GM21737 (cell line): ENCODE measurements at regions not wholly inside any gene's neighbourhood (a gene's known extent, or its start where the extent isn't known, plus 50 kb on each side); places are given as distances from the start of the nearest gene placed in this dataset.
"Not testable (repeated sequence)": the region's sequence is repeated elsewhere in the genome, so short reads cannot be mapped to it uniquely, and the experiment has no call there.

ENCODE experiments used
- ATAC-seq: cut with Tn5 transposase; IDR thresholded peaks from one replicate; pipeline ENCODE4 v1.9.1; 2021; ENCODE audit warnings: mild to moderate bottlenecking, moderate library complexity; ENCODE audit not compliant: unreplicated experiment

DNA sequence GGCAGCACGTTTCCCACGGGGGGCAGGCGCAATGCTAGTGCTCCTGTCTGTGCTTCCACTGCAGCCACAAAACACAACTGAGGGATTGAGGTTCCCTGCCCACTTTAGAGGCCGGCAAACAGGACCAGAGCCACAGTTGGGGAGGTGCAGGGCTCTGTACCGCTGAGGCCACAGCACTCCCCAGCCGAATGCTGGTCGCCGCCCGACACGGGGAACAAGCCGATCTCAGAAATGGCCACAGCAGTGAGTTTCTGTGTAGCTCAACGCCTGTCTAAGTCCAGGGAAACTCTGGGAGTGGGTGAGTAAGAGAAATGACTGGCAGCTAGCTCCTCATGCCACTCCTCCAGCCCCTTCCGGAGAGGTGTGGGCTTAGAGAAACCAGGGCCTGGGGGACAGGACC is 194.0 kb upstream of the VWC2 start:
- no peak for ATAC-seq

DNA sequence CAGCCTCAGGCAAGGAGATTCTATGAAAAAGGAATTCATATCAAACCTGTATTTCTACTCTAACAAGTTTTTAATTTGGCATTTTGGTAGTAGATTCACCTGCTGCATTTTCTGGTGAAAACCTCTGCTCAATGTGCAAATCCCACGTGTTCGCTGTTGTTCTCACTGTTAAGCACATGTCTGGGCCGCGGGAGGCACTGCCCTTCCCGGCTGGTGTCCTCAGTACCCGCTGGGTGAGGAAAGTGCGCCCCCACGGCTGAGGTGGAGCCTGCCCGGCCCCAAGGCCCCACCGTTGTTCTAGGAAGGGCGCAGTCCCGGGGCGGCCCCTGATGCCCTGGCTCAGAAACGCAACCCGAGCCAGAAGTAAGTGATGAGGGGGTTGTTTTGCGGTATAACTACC is 193.4 kb upstream of the VWC2 start:
- no peak for ATAC-seq

DNA sequence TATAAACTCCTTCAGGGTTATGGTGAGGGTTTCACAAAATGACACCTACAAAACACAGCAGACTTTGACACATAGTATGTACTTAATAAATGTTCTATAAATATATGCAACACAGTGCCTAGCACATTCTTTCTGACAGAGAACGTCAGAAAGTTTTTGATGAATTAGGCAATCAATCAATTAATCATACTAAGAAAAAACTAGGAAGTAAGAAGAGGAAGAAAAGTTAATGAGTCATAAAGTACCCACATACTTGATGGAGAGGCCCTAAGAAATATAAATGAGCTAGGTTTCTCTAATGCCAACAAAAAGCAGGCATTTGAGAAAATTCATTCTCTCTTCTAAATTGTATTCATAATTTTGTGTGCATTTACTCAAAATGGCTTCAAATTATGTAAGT is 192.7 kb upstream of the VWC2 start:
- no peak for ATAC-seq

DNA sequence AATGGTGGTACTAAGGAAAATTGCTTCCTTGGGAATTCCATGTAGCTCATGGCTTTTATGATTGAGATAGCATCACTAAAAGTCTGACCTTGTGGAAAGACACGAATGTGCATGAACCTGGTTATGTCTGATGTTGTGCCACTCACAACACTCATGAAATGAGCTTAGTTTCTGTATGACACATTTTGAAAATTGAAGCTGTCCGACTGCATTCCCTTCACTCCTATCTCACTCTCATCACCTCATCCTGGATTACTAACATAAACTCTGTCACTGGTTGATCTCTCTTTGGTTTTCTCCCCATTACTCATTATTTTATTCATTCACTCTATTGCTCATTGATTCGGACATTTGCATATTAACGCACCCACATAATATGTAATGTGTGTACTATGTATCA is 190.0 kb upstream of the VWC2 start:
- ATAC-seq: no peak

DNA sequence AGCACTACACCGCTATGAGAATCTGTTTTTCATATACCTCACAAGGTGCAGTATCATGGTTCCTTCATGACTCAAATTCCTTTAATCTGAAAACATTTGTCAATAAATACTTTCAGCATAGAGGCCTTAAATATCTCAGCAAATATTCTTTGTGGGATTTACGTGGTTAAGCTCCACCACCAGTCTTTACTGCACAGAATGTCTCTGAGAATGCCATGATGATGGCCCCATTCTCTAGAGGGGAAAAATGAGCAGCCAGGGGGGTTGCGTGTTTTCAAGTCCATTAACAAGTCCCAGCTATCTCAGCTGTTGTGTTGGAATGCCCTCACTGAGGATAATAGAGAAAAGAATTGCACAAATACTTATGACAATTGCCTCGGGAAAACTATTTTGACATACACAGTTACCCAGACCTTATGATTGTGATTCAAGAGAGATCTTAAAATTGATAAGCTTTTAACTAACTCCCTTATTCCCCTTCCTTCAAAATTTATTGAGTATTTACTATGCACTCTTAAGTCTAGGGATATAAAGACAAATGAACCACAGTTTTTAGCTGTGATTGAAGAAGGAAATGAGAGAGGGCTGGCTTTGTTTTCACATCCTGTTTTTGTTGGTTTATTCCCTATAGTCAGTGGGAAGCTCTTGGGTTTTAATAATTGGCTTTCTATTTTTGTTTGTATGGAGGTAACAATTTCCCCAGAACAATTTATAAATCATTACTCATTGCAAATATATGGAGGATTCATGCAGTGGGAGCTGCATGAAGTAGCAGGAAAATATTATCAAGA is 176.5 kb upstream of the VWC2 start:
- no peak for ATAC-seq

DNA sequence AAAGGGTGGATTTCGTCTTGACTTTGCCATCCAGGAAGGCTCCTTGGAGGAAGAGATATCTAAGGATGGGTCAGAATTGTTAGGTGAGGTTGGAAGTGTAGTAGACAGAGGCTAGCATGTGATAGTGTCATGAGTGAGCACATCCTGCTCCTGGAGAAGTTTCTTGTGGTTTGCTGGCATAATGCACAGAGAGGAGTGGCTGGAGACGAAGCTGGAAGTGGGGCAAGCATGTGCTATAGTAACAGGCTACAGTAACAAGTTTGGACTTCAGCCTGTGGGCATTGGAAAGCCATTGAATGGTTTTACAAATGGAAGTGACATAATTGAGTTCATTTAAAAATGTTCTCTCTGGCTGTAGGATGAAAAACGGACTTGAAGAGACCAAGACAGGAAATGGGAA is 175.6 kb upstream of the VWC2 start:
- ATAC-seq: no peak

DNA sequence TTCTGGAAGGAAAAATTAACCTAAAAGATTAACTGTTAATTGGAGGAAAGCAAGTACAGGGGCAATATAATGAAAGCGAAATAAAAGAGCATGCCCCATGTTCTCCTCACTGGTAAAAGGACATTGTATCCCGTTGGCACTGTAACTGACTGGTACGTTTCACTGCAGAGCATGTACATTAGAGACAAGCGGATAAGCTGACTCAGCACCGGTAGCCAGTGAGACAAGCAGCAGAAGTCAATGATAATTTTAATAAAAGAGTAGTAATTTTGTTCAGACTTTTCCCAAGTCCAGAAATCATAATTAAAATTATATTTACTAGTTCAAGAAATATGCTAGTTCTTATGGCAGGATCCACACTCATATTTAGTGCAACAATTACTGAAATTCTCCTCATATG is 161.5 kb upstream of the VWC2 start:
- no peak for ATAC-seq

DNA sequence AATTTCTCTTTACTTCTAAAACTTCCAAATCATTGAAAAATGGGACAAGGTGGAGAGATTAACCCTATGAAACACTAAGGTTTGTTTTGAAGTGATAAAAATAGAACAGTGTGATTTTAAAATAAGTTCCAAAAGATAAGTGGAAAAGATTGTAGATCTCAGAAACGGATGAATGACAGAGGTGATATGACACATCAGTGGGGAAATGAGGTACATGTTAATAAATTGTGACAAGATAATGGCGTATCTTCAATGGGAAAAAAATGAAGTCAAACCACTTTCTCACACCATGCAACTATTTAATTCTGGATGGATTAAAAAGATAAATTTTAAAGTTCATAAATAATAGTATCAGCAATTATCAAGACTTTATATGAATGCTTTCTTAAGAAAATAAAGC is 159.7 kb upstream of the VWC2 start:
- ATAC-seq: no peak

DNA sequence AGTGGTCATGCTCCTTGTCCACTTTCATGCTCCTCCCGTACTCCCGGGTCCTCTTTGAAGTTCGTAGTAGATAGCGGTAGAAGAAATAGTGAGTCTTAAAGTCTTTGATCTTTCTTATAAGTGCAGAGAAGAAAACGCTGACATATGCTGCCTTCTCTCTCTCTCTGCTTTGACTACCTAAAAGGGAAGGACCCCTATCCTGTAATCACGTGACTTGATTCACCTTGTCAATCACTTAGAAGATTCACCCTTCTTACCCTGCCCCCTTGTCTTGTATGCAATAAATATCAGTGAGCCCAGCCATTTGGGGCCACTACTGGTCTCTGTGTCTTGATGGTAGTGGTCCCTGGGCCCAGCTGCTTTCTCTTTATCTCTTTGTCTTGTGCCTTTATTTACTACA is 158.5 kb upstream of the VWC2 start:
- ATAC-seq: not testable (repeated sequence)

DNA sequence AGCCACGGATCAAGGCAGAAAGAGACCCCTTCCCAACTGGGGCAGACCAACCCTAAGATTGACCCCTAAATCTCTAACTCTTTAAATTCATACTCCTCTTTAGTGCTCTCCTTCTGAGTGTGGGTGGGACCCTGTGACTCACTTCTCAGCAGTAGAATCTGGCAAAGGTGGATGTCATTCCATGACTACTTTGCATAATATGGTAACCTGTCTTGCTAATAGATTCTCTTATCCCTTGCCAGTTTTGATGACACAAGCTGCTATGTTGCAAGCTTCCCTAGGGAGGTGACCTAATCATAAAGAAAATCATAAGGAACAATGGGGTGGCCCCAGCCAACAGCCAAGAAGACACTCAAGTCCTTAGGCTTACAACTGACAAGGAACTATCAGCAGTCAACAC is 155.4 kb upstream of the VWC2 start:
- no peak for ATAC-seq

DNA sequence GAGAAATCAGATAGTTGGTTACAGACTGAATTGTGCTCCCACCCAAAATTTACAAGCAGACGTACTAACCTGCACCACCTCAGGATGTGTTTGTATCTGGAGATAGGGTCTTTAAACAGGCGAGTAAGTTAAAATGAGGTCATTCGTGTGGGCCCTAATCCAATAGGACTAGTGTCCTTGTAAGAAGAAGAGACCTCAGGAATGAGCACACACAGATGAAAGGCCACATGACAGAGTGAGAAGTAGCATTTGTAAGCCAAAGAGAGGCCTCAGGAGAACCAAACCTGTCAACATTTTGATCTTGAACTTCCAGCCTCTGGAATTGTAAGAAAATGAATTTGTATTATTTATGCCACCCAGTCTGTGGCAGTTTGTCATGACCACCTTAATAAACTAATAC is 149.5 kb upstream of the VWC2 start:
- no peak for ATAC-seq

DNA sequence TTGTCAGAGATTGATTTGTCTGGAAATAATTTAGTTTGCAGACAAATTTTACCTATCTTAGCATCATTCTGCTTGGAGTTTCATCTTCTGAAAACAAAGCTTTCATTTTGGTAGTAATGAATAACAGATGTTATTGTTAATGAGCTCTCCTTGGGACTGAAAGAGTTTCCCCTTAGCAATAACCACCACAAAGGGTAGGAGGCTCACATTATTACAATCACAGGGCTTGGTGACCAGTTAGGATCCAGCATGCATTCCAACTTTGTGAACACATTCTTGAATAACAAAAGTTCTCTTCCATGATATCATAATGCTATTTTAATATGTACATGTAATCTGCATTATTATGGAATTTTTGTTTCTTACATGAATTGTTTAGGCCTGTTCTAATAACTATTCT is 148.8 kb upstream of the VWC2 start:
- ATAC-seq: no peak

DNA sequence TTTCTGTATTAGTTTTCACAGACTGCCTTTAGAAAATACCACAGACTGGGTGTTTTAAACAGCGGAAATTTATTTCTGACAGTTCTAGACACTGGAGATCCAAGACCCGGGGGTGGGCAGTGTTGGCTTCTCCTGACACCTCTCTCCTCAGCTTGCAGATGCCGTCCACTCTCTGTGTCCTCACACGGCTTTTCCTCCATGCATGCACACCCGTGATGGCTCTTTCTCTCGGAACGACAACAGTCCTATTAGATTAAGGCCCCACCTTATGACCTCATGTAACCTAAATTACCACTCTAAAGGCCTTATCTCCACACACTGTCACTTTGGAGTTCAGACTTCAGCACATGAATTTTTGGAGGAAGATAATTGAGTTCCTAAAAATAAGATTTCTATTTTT is 142.9 kb upstream of the VWC2 start:
- ATAC-seq: no peak

DNA sequence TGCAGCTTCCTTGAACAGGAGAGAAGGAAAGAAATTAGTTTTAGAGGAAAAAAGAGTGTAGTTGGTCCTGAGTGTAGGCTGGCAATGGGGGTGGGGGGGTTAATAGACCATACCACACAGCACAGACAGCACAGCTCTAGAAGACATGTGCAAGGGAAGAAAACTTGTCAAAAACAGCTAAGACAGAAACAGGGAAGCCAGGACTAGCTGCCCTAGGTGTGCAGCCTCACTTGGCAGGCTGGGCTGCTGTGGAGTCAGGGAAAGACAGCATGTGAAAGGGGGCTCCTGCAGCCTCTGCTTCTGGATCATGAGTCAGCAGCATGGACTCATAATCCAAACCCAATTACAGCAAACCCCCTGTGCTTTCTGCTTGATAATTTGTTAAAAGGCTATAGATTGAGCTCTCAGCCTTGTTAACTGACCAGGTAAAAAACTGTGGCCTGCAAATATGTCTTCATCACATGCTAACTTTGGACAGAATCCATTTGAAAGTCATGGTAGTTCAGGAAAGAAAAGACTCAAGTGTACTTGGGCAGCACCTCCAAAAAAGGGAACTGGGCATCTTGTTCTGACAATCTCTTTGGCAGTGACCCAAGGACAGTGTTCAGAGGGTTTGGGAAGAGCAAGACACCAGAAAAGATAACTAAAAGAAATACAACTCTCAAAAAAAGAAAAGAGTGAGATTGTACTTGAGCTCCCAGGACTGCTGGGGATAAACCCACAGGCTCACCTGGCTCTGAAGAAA is 142.2 kb upstream of the VWC2 start:
- no peak for ATAC-seq

DNA sequence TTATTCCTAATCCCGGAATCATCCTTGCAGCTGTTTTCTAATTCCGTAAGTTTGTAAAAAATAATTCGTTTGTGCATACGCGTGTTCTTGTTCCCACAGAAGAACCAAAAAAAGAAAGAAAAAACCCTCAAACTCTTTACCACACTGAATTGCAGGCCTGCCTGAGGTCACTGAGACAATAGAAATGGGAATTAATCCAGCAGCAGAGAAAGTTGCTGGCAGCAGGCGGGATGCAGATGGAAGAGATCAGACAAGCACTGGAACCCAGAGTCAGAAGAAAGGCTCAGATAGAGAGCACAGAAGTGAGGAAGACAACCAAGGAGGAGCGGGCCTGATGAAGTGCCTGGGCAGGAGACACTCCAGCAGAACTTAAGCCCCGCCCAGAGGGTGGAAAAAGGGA is 141.5 kb upstream of the VWC2 start:
- no peak for ATAC-seq

DNA sequence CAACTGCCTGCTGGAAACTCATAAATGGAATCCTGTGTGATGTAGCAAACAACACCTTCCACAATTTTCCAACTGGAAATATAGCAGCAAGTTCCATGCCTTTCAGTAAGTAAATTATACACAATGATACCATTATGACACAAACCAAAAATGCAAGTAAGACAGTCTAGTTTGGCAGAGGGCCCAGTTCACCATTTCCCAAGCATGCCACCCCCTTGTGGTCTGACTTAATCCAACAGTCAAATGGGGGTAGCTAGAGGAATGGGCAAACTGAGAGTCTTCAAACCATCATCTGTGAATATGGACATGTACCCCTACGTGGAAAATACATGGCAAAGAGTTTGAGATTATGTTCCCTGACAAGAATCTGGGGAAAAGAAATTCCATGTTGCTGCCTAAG is 137.6 kb upstream of the VWC2 start:
- no peak for ATAC-seq

DNA sequence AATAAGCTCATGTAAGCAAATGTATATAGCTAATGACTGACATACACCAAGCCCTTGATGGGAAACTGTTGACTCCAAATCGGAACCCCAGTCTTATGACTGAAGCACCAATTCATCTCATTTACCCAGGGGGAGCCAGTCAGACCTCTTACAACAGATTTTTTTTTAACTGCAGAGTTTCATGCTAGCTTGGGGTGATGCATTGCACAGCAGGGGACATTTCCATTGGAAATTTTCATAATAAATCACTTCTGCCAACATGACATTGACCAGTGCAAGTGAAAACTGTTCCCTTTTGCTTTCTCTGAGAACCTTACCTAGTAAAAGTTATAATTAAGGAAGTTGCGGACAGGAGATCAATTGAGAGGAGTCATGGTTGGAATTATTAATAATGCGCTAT is 137.0 kb upstream of the VWC2 start:
- ATAC-seq: no peak

DNA sequence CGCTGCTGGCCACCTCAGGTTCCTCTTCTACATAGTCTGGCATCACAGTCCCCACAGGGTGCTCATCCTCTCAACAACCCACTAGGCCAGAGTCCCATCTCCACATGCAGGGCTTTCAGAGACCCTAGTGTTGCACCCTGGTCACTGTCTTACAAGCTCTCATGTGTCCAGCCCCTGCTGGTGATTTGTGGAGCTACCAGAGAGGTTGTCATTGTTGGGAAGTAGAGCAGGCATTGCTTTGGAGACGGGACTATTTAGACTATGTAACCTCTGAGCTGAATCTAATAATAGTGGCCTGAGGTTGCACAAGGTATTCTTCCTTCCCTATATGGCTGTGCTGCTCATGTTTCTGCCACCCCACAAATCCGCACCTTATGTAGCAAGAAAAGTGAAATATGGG is 135.3 kb upstream of the VWC2 start:
- no peak for ATAC-seq

DNA sequence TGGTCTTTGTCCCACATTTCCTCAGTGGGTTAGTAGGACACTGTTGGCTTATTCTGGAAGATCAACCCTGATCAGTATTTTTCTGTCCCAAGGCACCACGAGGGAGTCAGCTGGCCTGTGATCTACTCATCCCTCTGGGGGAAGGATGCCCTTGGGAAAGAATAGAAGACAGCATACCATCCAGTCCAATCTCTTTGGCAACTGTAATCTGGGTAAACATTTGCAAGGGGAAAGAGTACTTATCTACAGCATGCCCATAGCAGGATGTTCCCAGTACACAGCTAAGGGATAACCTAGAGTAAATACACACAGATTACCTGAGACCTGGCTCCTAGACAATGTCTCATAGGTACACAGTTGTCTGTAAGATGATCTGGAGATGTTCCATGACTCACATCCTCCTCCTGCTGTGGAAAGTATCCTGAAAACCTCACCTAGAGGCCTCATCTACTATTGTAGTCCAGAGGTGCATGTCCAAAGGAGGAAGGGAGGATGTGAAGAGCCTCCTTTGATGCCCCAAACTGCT is 134.3 kb upstream of the VWC2 start:
- ATAC-seq: no peak

DNA sequence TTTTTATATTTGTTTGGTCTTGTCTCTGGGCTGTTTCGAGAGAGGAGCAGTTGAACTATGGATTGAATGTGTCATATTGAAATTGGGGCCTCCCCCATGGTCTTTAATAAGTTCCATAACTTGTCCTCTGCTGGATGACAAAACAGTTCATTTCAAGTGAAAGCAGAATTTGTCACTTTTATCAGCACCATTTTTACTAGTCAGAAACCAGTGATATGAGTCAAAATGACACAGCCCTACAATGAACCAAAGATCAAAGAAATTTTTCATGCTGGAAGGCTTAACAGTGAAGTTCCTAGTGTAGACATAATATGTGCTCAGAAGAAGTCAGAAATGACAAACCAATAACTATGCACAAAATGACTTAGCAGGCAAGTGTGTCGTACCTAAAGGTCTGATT is 133.6 kb upstream of the VWC2 start:
- no peak for ATAC-seq

DNA sequence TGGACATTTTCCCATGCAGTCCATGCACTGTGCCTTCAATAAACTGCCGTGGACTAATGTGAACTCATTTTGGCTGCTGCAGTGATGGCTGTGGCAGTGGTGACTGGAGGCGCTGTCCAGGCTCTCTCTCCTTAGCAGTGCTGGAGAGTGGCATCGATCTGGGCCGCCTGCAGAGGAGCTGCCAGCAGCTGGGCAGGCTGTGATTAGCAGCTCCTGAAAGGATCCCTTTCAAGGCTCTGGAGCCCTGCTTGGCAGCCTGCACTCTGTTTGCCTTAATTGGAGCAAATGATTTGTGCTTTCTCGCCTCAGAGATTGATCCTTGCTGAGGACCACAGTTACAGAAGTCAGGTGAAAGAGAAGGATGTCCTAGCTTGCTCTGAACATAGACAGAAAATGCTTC is 130.1 kb upstream of the VWC2 start:
- no peak for ATAC-seq

DNA sequence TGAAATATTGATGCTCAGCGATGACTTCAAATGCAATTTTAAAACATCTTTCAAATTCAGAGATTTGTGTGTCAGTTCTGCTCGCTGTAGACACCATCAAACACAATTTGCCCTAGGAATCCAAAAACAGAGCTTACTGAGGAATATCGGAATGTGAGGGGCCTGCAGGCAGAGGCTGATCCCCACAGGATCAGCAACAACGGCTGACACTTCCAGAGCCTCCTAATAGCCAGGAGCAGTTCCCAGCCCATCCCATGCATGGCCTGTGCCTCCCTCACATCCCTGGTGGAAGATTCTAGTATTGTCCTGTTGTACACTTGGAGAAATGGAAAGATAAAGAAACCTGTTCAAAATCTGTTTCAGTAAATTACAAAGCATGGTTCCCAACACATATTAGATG is 129.7 kb upstream of the VWC2 start:
- no peak for ATAC-seq
